Lower leg skin (tissue), 4 donors: ENCODE measurements at regions not wholly inside any gene's neighbourhood (a gene's known extent, or its start where the extent isn't known, plus 50 kb on each side); places are given as distances from the start of the nearest gene placed in this dataset.

Experiments
- DNase-seq, 2 donors: peaks; one replicate each; pipeline ENCODE4 v3.0.0-alpha.2; 2019; ENCODE audit warnings: low spot score in 2 of 2
- H3K4me3 ChIP-seq: fragments of 200-600 bp; sonication (generic); 2 replicates; pipeline ENCODE4 v1.5.1; 2017; ENCODE audit warnings: mild to moderate bottlenecking, low read depth; ENCODE audit not compliant: poor library complexity, severe bottlenecking
- CTCF ChIP-seq, 3 donors: fragments of 450-650 bp; IDR thresholded peaks; one replicate each; pipeline ENCODE4 v1.5.1; 2016; ENCODE audit warnings: antibody characterized with exemption in 3 of 3, mild to moderate bottlenecking in 3 of 3, moderate library complexity in 2 of 3
- POLR2A ChIP-seq, 2 donors: fragments of 450-650 bp; IDR thresholded peaks; one replicate each; pipeline ENCODE4 v1.6.1; 2016 to 2017; ENCODE audit warnings: antibody characterized with exemption in 2 of 2, mild to moderate bottlenecking in 1 of 2, moderate library complexity in 1 of 2
- WGBS, 2 donors: methylation state at CpG; one replicate each; pipeline ENCODE4 v1.1.5; 2018; 5-methylcytosine and 5-hydroxymethylcytosine counted together
- intact Hi-C: fragments of 100-400 bp; cut with DNase I; formaldehyde crosslinking; loops from one replicate; pipeline ENCODE4 v1.15.0; 2023; ENCODE audit warnings: low total_unique reads

DNA sequence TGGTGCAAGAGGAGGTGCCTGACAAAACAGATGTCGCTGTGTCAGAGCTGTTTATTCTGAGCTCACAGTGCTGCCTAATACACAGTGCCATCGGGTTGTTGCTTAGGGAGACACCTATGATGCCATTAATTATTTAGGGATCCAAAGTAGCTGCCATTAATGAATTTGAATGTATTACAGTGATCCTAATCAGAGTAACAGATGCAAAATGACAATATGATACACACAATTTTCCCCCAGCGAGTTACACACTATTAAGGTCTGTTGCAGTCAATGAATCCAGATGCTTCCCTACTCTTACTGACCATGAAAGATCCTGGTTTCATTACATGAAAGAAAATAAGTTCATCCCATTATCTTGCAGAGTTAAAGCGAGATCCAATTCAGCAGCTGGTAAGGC lies 91.3 kb downstream of the RWDD3 start:
- no peak overlapping the region for H3K4me3 ChIP-seq
- WGBS, 2 donors = 86 to 93% methylated on average over 4 of the region's 4 CpGs
- intact Hi-C loops = no loop called here
- no peak for DNase-seq
- no peak for TF ChIP-seq CTCF (IDR thresholded peaks at IDR 0.05)
- no peak for TF ChIP-seq POLR2A (IDR thresholded peaks at IDR 0.05)

GRCh38 chr1:95326023-95326422 lies 92.0 kb downstream of the RWDD3 start:
- intact Hi-C loops = no loop called here
- no peak overlapping the region for H3K4me3 ChIP-seq
- TF ChIP-seq CTCF (IDR thresholded peaks at IDR 0.05) (no peak), POLR2A (IDR thresholded peaks at IDR 0.05) (no peak)
- WGBS, 2 donors = 55 to 64% methylated on average over 4 of the region's 4 CpGs
- DNase-seq = no peak

- WGBS, 2 donors = 94% methylated on average over 1 of the region's 1 CpG
Observed at GRCh38 chr1:95332754-95333153, 98.7 kb downstream of the RWDD3 start.

DNA sequence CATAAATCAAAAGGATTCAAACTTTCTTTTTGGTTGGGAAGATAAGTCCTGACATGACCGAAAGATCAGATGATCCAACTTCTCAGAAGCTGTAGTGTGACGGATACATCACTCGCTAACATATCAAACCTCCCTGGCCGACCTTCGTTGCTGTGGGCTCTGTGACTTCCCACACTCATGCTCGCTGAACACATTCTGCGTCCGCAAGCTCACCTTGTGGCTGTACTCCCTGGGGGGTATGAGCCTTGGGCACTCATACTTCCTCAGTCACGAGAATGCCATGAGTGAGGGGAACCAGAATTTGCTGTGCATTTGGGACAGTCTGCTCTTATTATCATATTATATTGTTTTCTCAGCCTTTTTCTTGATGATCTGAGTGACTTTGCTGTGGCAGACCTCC lies 105.4 kb downstream of the RWDD3 start:
- intact Hi-C loops = no loop called here
- TF ChIP-seq POLR2A (IDR thresholded peaks at IDR 0.05) (no peak), CTCF (IDR thresholded peaks at IDR 0.05) (no peak)
- DNase-seq = no peak
- WGBS, 2 donors = 75 to 90% methylated on average over 9 of the region's 9 CpGs
- H3K4me3 ChIP-seq = no peak overlapping the region

More at GRCh38 chr1:95332754-95333153, 98.7 kb downstream of the RWDD3 start:
- intact Hi-C loops = no loop called here
- DNase-seq = no peak
- H3K4me3 ChIP-seq = no peak overlapping the region
- TF ChIP-seq POLR2A (IDR thresholded peaks at IDR 0.05) (no peak), CTCF (IDR thresholded peaks at IDR 0.05) (no peak)

DNA sequence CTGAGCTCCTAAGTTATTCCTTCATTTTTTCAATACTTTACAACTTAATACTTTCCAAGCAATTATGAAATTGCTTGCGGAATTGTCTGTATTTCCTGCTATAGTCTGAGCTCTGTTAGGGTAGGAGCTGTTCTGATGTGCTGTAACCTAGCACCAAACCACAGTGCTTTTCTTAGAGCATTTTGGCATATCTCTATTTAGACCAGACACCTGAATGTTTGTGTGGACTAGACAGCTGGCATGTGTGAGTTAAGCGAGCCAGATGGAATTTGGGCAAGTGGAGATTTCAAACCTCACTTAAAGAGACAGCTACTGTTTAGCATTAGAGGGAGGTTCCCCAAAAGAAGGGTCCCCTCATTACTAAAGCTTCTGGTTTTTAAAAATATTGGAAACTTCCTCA lies 106.1 kb downstream of the RWDD3 start:
- WGBS, 2 donors = 56 to 67% methylated on average over 2 of the region's 2 CpGs
- no peak for DNase-seq
- TF ChIP-seq CTCF (IDR thresholded peaks at IDR 0.05) = no peak
- TF ChIP-seq POLR2A (IDR thresholded peaks at IDR 0.05) = no peak
- intact Hi-C loops = no loop called here
- H3K4me3 ChIP-seq = no peak overlapping the region

DNA sequence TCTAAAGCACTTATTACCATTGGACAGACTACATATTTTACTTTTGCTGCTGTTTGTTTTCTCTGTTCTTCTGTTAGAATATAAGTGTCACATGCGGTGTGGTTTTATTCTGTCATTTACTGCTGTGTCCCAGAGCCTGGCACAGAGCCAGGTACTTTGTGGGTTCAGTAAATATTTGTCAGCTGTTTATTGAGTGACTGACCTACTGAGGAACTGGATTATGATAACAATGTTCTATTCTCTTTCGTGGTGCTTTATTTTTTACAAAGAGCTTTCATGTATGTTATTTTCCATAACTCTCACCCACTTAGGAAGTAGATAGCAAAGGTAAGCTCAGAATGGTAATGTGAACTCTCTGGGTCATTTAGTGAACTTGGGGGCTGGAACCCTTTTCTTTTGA lies 118.8 kb downstream of the RWDD3 start:
- no peak for DNase-seq
- intact Hi-C loops = no loop called here
- H3K4me3 ChIP-seq = no peak overlapping the region
- WGBS, 2 donors = 53 to 60% methylated on average over 2 of the region's 2 CpGs
- TF ChIP-seq POLR2A (IDR thresholded peaks at IDR 0.05) (no peak), CTCF (IDR thresholded peaks at IDR 0.05) (no peak)
